ENCODE measurements at regions not wholly inside any gene's neighbourhood (a gene's known extent, or its start where the extent isn't known, plus 50 kb on each side); places are given as distances from the start of the nearest gene placed in this dataset.

DNA sequence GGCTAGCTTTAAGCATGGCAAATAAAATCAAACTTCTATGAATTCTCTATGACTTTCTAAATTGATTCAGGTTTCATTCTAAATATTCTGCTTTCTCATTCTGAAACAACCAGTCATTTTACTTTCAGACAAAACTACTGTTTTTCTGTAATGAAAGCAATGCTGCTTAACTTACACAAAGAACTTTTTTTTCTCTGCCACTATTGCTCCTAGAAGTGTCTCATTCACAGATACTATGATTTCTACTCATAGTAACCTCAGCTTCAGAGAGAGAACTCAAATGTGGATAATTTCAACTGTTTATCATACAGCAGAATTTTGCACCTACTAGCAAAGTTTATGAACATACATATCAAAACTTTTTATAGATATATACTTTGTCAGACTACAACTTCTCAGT lies 724.6 kb downstream of the SLITRK5 start:
- H3K36me3 ChIP-seq (replicated peaks; ENCODE audit: insufficient read depth, low read depth): no peaks in the 10 kb centered on the region
- no peaks in the 10 kb centered on the region for H3K79me2 ChIP-seq
- no peak overlapping the region for H3K27ac ChIP-seq
- H3K4me2 ChIP-seq: no peak overlapping the region
- H2AFZ ChIP-seq: no peak overlapping the region
- H3K9me2 ChIP-seq (replicated peaks; ENCODE audit: insufficient read depth): no peaks in the 10 kb centered on the region
- no peak for TF ChIP-seq EZH2phosphoT487 (IDR thresholded peaks at IDR 0.05; ENCODE audit: low read depth, severe bottlenecking, unreplicated experiment)
- TF ChIP-seq EZH2 (IDR thresholded peaks at IDR 0.05; ENCODE audit: borderline replicate concordance): no peak
- TF ChIP-seq, protein P1, sequence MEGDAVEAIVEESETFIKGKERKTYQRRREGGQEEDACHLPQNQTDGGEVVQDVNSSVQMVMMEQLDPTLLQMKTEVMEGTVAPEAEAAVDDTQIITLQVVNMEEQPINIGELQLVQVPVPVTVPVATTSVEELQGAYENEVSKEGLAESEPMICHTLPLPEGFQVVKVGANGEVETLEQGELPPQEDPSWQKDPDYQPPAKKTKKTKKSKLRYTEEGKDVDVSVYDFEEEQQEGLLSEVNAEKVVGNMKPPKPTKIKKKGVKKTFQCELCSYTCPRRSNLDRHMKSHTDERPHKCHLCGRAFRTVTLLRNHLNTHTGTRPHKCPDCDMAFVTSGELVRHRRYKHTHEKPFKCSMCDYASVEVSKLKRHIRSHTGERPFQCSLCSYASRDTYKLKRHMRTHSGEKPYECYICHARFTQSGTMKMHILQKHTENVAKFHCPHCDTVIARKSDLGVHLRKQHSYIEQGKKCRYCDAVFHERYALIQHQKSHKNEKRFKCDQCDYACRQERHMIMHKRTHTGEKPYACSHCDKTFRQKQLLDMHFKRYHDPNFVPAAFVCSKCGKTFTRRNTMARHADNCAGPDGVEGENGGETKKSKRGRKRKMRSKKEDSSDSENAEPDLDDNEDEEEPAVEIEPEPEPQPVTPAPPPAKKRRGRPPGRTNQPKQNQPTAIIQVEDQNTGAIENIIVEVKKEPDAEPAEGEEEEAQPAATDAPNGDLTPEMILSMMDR (IDR thresholded peaks at IDR 0.05; ENCODE audit: poor library complexity): no peak
- no peaks in the 10 kb centered on the region for H3K9me3 ChIP-seq (ENCODE audit: low read depth)
- no peaks in the 10 kb centered on the region for H4K20me1 ChIP-seq (ENCODE audit: insufficient read depth, poor library complexity, severe bottlenecking)
- no peaks in the 10 kb centered on the region for H3K27me3 ChIP-seq
- no peak overlapping the region for H3K4me3 ChIP-seq
- no peak for DNase-seq (ENCODE audit: low spot score)
- no peaks in the 10 kb centered on the region for H3K4me1 ChIP-seq (ENCODE audit: insufficient read depth)

DNA sequence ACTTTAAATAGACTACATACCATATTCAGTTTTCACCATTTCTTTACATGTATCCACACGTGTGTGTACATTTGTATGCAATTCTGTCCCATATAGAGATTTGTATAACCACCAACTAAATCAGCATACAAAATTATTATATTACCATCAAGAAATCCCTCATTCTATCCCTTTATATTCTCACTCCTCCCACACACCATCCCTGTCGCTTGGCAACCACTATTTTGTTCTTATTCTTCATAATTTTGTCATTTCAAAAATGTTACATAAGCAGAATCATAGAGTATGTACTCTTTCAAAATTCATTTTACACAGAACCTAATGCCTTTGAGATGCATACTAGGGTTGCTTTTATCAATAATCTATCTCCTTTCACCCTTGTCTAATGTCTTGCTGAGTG lies 740.5 kb downstream of the SLITRK5 start:
- Histone ChIP-seq H3K9me2 (replicated peaks; ENCODE audit: insufficient read depth) (no peaks in the 10 kb centered on the region), H3K9me3 (ENCODE audit: low read depth) (no peaks in the 10 kb centered on the region), H3K4me3 (no peak overlapping the region), H3K27me3 (no peaks in the 10 kb centered on the region), H3K4me1 (ENCODE audit: insufficient read depth) (no peaks in the 10 kb centered on the region), H4K20me1 (ENCODE audit: insufficient read depth, poor library complexity, severe bottlenecking) (no peaks in the 10 kb centered on the region), H3K4me2 (no peak overlapping the region), H3K79me2 (no peaks in the 10 kb centered on the region), H3K36me3 (replicated peaks; ENCODE audit: insufficient read depth, low read depth) (no peaks in the 10 kb centered on the region), H3K27ac (no peak overlapping the region), H2AFZ (no peak overlapping the region)
- 85% methylated on average over 2 of the region's 2 CpGs for WGBS (ENCODE audit: low lambda C conversion rate, missing lambda C conversion rate)
- TF ChIP-seq, protein P1 (IDR thresholded peaks at IDR 0.05; ENCODE audit: poor library complexity): no peak
- TF ChIP-seq EZH2phosphoT487 (IDR thresholded peaks at IDR 0.05; ENCODE audit: low read depth, severe bottlenecking, unreplicated experiment) (no peak), EZH2 (IDR thresholded peaks at IDR 0.05; ENCODE audit: borderline replicate concordance) (no peak)
- no peak for DNase-seq (ENCODE audit: low spot score)

DNA sequence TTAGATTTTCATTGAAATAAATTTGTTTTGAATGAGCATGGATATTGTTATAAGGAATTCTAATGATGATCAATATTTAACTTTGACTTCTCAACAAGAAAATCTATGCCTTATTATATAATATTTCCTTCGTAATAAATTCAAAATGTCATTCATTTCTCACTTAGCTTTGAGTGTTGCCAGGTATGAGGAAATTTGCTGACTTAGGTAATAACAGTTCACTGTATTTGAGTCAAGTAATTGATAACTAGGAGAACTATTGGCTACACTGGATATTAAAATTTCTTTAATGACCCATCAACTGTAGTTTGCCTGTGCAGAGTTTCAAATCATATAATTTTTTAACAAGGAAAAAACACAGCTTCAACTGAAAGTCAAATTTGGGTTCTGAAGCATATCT lies 746.6 kb downstream of the SLITRK5 start:
- H3K4me2 ChIP-seq: no peak overlapping the region
- no peak for TF ChIP-seq EZH2 (IDR thresholded peaks at IDR 0.05; ENCODE audit: borderline replicate concordance)
- TF ChIP-seq, protein P1 (IDR thresholded peaks at IDR 0.05; ENCODE audit: poor library complexity): no peak
- no peak for TF ChIP-seq EZH2phosphoT487 (IDR thresholded peaks at IDR 0.05; ENCODE audit: low read depth, severe bottlenecking, unreplicated experiment)
- no peak overlapping the region for H3K4me3 ChIP-seq
- H3K36me3 ChIP-seq (replicated peaks; ENCODE audit: insufficient read depth, low read depth): no peaks in the 10 kb centered on the region
- 58% methylated on average over 1 of the region's 1 CpG for WGBS (ENCODE audit: low lambda C conversion rate, missing lambda C conversion rate)
- no peaks in the 10 kb centered on the region for H4K20me1 ChIP-seq (ENCODE audit: insufficient read depth, poor library complexity, severe bottlenecking)
- H3K27ac ChIP-seq: no peak overlapping the region
- H3K9me2 ChIP-seq (replicated peaks; ENCODE audit: insufficient read depth): no peaks in the 10 kb centered on the region
- H3K4me1 ChIP-seq (ENCODE audit: insufficient read depth): no peaks in the 10 kb centered on the region
- DNase-seq (ENCODE audit: low spot score): no peak
- no peaks in the 10 kb centered on the region for H3K27me3 ChIP-seq
- H2AFZ ChIP-seq: no peak overlapping the region
- H3K9me3 ChIP-seq (ENCODE audit: low read depth): no peaks in the 10 kb centered on the region
- no peaks in the 10 kb centered on the region for H3K79me2 ChIP-seq

DNA sequence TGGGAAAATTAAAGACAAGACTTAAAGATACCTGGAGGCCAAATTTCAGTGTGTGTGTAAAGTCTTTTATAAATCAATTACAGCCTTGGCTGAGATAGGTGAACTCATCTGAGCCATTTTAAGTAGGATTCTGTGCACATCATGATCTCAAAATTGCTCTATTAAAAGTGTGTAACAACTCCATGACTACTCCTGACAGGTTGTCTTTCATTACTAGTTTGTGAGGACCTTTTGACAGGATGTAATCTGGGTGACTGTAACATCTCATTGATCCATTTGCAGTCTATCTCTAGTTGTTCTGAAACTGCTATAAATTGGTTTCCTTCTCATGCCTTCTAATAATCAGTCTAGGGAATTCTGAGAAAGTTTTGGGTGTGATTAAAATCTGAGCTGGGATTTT lies 753.3 kb downstream of the SLITRK5 start:
- Histone ChIP-seq H3K4me1 (ENCODE audit: insufficient read depth) (no peaks in the 10 kb centered on the region), H3K9me2 (replicated peaks; ENCODE audit: insufficient read depth) (no peaks in the 10 kb centered on the region), H3K4me3 (no peak overlapping the region), H3K36me3 (replicated peaks; ENCODE audit: insufficient read depth, low read depth) (no peaks in the 10 kb centered on the region), H3K27ac (no peak overlapping the region), H3K27me3 (no peaks in the 10 kb centered on the region), H3K79me2 (no peaks in the 10 kb centered on the region), H3K4me2 (no peak overlapping the region), H4K20me1 (ENCODE audit: insufficient read depth, poor library complexity, severe bottlenecking) (no peaks in the 10 kb centered on the region), H2AFZ (no peak overlapping the region), H3K9me3 (ENCODE audit: low read depth) (no peaks in the 10 kb centered on the region)
- DNase-seq (ENCODE audit: low spot score): no peak
- TF ChIP-seq EZH2 (IDR thresholded peaks at IDR 0.05; ENCODE audit: borderline replicate concordance) (no peak), EZH2phosphoT487 (IDR thresholded peaks at IDR 0.05; ENCODE audit: low read depth, severe bottlenecking, unreplicated experiment) (no peak)
- TF ChIP-seq, protein P1 (IDR thresholded peaks at IDR 0.05; ENCODE audit: poor library complexity): no peak
